ENCODE measurements at regions not wholly inside any gene's neighbourhood (a gene's known extent, or its start where the extent isn't known, plus 50 kb on each side); places are given as distances from the start of the nearest gene placed in this dataset.

DNA sequence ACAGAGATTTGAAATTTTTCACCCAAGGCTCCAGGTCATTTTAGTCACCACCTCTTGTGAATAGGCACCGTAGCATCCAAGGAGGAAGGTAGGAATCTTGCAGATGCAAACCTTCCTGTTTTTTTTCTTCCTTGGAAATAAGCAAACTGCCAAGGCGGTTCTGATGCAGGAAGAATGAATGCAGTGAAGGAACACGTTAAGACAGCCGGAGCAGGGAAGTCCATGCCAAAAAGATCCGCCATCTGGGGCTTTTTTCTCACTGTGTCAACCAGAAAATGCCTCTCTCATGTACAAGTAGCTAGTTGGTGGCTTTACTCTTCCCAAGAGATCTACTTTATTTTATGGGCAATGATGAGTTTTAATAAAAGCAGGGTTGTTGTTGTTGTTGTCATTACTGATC lies 142.4 kb downstream of the ZIC5 start:
- Histone ChIP-seq H3T11ph (ENCODE audit: low read length) (no peak overlapping the region), H4K8ac (replicated peaks; ENCODE audit: insufficient read length, low read depth, low read length) (no peak overlapping the region), H3K4me1 (ENCODE audit: insufficient read depth, low read length) (no peaks in the 10 kb centered on the region), H3K79me2 (ENCODE audit: insufficient read depth, low read length) (no peaks in the 10 kb centered on the region), H2BK5ac (ENCODE audit: insufficient read length, low read length) (no peak overlapping the region), H4K91ac (ENCODE audit: insufficient read length, low read depth, low read length) (no peak overlapping the region), H3K23ac (ENCODE audit: insufficient read length, low read depth, low read length) (no peak overlapping the region), H3K27ac (ENCODE audit: insufficient read length, low read depth, low read length) (no peak overlapping the region), H2AK5ac (ENCODE audit: insufficient read length, low read length) (no peak overlapping the region), H3K14ac (ENCODE audit: insufficient read depth, low read length) (no peak overlapping the region), H2BK20ac (ENCODE audit: low read depth, low read length, poor library complexity, severe bottlenecking) (no peak overlapping the region), H3K9ac (ENCODE audit: extremely low read depth, insufficient read length, low read length) (no peak overlapping the region), H3K23me2 (ENCODE audit: insufficient read length, low read depth, low read length, poor library complexity, severe bottlenecking) (no peaks in the 10 kb centered on the region), H2BK12ac (ENCODE audit: insufficient read length, low read depth, low read length) (no peak overlapping the region), H3K4ac (ENCODE audit: low read depth, low read length) (no peak overlapping the region), H2BK15ac (ENCODE audit: low read depth, low read length) (no peak overlapping the region), H3K18ac (ENCODE audit: insufficient read length, low read depth, low read length) (no peak overlapping the region), H2AFZ (ENCODE audit: low read length) (no peak overlapping the region), H3K4me2 (ENCODE audit: insufficient read depth, insufficient read length, low read length) (no peak overlapping the region), H3K27me3 (ENCODE audit: insufficient read depth, low read length) (no peaks in the 10 kb centered on the region), H3K79me1 (ENCODE audit: insufficient read depth, low read depth, low read length, poor library complexity, severe bottlenecking) (no peaks in the 10 kb centered on the region), H3K9me3 (ENCODE audit: control insufficient read depth, low read depth, low read length) (no peaks in the 10 kb centered on the region), H2BK120ac (ENCODE audit: low read depth, low read length, poor library complexity, severe bottlenecking) (no peak overlapping the region), H4K20me1 (ENCODE audit: control insufficient read depth, insufficient read depth, insufficient read length) (no peaks in the 10 kb centered on the region), H4K5ac (ENCODE audit: insufficient read length, low read depth, low read length) (no peak overlapping the region), H3K56ac (ENCODE audit: insufficient read length, low read depth, low read length) (no peak overlapping the region)
- no peak overlapping the region for H3K27ac Mint-ChIP-seq
- peaks cover 0 to 2% (median 0%) of the 10 kb centered on the region in 3 experiments; a peak in 1 of 7 replicates for H3K36me3 Mint-ChIP-seq (ENCODE audit: insufficient read depth in 1 of 3, low read depth in 3 of 3)
- no peak for TF ChIP-seq CTCF (conservative IDR thresholded peaks at IDR 0.05)
- H3K4me1 Mint-ChIP-seq: peaks cover 9 to 16% of the 10 kb centered on the region in 2 experiments
- no peak for DNase-seq
- H3K9me3 Mint-ChIP-seq: no peaks in the 10 kb centered on the region
- no peaks in the 10 kb centered on the region for H3K27me3 Mint-ChIP-seq (ENCODE audit: low read depth)
- no CpG with 5 or more reads among the region's 5 CpGs for WGBS (ENCODE audit: extremely low coverage, insufficient read length, low lambda C conversion rate)
- H3K4me3 Mint-ChIP-seq: no peak overlapping the region

Data from H9 (cell line).